Stomach (tissue), 8 donors: ENCODE measurements at regions not wholly inside any gene's neighbourhood (a gene's known extent, or its start where the extent isn't known, plus 50 kb on each side); places are given as distances from the start of the nearest gene placed in this dataset.
A peak's percentile ranks its signal among the peaks of the same experiment; 100 is the strongest.
"Not testable (repeated sequence)": the region's sequence is repeated elsewhere in the genome, so short reads cannot be mapped to it uniquely, and the experiment has no call there.

Experiments
- DNase-seq, 2 donors: peaks; one replicate each; pipeline versions ENCODE4 v3.0.0 to v3.0.0-alpha.2; 2013 to 2019
- H3K27ac ChIP-seq, 5 donors: fragments of 200-600 bp in 4 of 5; sonication (generic) in 4 of 5; one replicate each; pipeline ENCODE4 v1.5.1; 2013 to 2019; ENCODE audit warnings: mild to moderate bottlenecking in 1 of 5, moderate library complexity in 1 of 5
- H3K27me3 ChIP-seq, 3 donors: fragments of 200-600 bp; sonication (generic); one replicate each; pipeline ENCODE4 v1.5.1; 2017 to 2019; ENCODE audit warnings: mixed run types in 1 of 3
- H3K36me3 ChIP-seq, 4 donors: fragments of 200-600 bp; sonication (generic); 1 replicate in 3 of 4; 2 replicates in 1 of 4; pipeline ENCODE4 v1.5.1; 2016 to 2019
- H3K4me1 ChIP-seq, 4 donors: fragments of 200-600 bp; sonication (generic); one replicate each; pipeline ENCODE4 v1.5.1; 2016 to 2019
- H3K4me3 ChIP-seq, 4 donors: fragments of 200-600 bp; sonication (generic) in 3 of 4; one replicate each; pipeline ENCODE4 v1.5.1; 2016 to 2019; ENCODE audit warnings: mild to moderate bottlenecking in 1 of 4
- H3K9me3 ChIP-seq, 4 donors: fragments of 200-600 bp; sonication (generic); one replicate each; pipeline ENCODE4 v1.5.1; 2016 to 2019
- WGBS, 5 donors: extraction: QIAGEN DNeasy Blood & Tissue Kit in 3 of 5; methylation state at CpG; one replicate each; pipeline versions ENCODE4 v1.1.5 to v1.1.7; 2013 to 2018; 5-methylcytosine and 5-hydroxymethylcytosine counted together
- intact Hi-C: fragments of 100-400 bp; cut with DNase I; formaldehyde crosslinking; loops from one replicate; pipeline ENCODE4 v1.15.1; 2023; ENCODE audit warnings: low total_unique reads
- small RNA-seq, 4 donors: library from RNA; depleted of rRNA; stranded (forward); fragments of <200 nt; gene quantifications; one replicate each; pipeline ENCODE3, GENCODE V24; 2016
- donor health status: healthy with polysubstance abuse.
- donor health status: Bipolar disorder and iron deficiency.
- donor health status: healthy.

- H3K9me3 ChIP-seq, intact Hi-C loops, H3K4me1 ChIP-seq, H3K27me3 ChIP-seq, DNase-seq, H3K36me3 ChIP-seq, H3K4me3 ChIP-seq, H3K27ac ChIP-seq: not testable (repeated sequence)
- 34 to 50% methylated on average over 4 to 7 of the region's 42 CpGs; no CpG with 5 or more reads in 3 of the 5 donors for WGBS, 5 donors
Observed at GRCh38 chr15:20785151-20785936, 80.8 kb downstream of the POTEB2 start.

- intact Hi-C loops, H3K36me3 ChIP-seq, H3K9me3 ChIP-seq, H3K4me3 ChIP-seq, H3K4me1 ChIP-seq, DNase-seq, H3K27ac ChIP-seq, H3K27me3 ChIP-seq: not testable (repeated sequence)
- 32% methylated on average over 7 of the region's 36 CpGs; no CpG with 5 or more reads in 4 of the 5 donors for WGBS, 5 donors
Observed at GRCh38 chr15:20783598-20784184, 82.4 kb downstream of the POTEB2 start.

- H3K27me3 ChIP-seq, H3K36me3 ChIP-seq, H3K9me3 ChIP-seq, H3K4me1 ChIP-seq, DNase-seq, H3K4me3 ChIP-seq, H3K27ac ChIP-seq, intact Hi-C loops: not testable (repeated sequence)
- WGBS, 5 donors: no CpG with 5 or more reads among the region's 41 CpGs
Observed at GRCh38 chr15:20775412-20775811, 90.7 kb downstream of the POTEB2 start.

- intact Hi-C loops, DNase-seq, H3K27ac ChIP-seq, H3K4me1 ChIP-seq, H3K36me3 ChIP-seq, H3K9me3 ChIP-seq, H3K27me3 ChIP-seq, H3K4me3 ChIP-seq: not testable (repeated sequence)
- 0% methylated on average over 1 of the region's 2 CpGs; no CpG with 5 or more reads in 4 of the 5 donors for WGBS, 5 donors
Observed at GRCh38 chr15:20767943-20768342, 98.2 kb downstream of the POTEB2 start.

- 72 to 89% (median 86%) methylated on average over 1 to 3 of the region's 3 CpGs for WGBS, 5 donors
- H3K27ac ChIP-seq, H3K9me3 ChIP-seq, H3K36me3 ChIP-seq, H3K4me1 ChIP-seq, H3K27me3 ChIP-seq, H3K4me3 ChIP-seq, intact Hi-C loops, DNase-seq: not testable (repeated sequence)
Observed at GRCh38 chr15:20762422-20762821, 103.7 kb downstream of the POTEB2 start.

- H3K36me3 ChIP-seq, H3K27ac ChIP-seq, DNase-seq, H3K4me1 ChIP-seq, intact Hi-C loops, H3K4me3 ChIP-seq, H3K27me3 ChIP-seq, H3K9me3 ChIP-seq: not testable (repeated sequence)
- whole genome bisulfite sequencing, 5 donors: 40% methylated on average over 1 of the region's 10 CpGs; no CpG with 5 or more reads in 4 of the 5 donors
Observed at GRCh38 chr15:20756440-20756839, 109.7 kb downstream of the POTEB2 start.

GRCh38 chr15:20755665-20756398 lies 110.3 kb downstream of the POTEB2 start:
- H3K27me3 ChIP-seq, H3K9me3 ChIP-seq, DNase-seq, H3K4me1 ChIP-seq, H3K27ac ChIP-seq, H3K36me3 ChIP-seq, intact Hi-C loops: not testable (repeated sequence)
- H3K4me3 ChIP-seq: peak overlapping the region in 1 of 4 donors; percentile 20
- 60 to 66% methylated on average over 1 to 34 of the region's 65 CpGs; no CpG with 5 or more reads in 3 of the 5 donors for WGBS, 5 donors

- H3K36me3 ChIP-seq, intact Hi-C loops, H3K4me1 ChIP-seq, H3K27me3 ChIP-seq, H3K4me3 ChIP-seq, H3K9me3 ChIP-seq, DNase-seq, H3K27ac ChIP-seq: not testable (repeated sequence)
- 25 to 62% (median 32%) methylated on average over 1 of the region's 1 CpG for WGBS, 5 donors
Observed at GRCh38 chr15:20733493-20733892, 132.6 kb downstream of the POTEB2 start.

Small RNA genes lying in the stretch of these regions (small RNA-seq; reads per million reads assigned to genes)
- 0 reads per million in 4 donors for gene RNU6-498P
